ENCODE measurements at regions not wholly inside any gene's neighbourhood (a gene's known extent, or its start where the extent isn't known, plus 50 kb on each side); places are given as distances from the start of the nearest gene placed in this dataset.
"Not testable (repeated sequence)": the region's sequence is repeated elsewhere in the genome, so short reads cannot be mapped to it uniquely, and the experiment has no call there.

DNA sequence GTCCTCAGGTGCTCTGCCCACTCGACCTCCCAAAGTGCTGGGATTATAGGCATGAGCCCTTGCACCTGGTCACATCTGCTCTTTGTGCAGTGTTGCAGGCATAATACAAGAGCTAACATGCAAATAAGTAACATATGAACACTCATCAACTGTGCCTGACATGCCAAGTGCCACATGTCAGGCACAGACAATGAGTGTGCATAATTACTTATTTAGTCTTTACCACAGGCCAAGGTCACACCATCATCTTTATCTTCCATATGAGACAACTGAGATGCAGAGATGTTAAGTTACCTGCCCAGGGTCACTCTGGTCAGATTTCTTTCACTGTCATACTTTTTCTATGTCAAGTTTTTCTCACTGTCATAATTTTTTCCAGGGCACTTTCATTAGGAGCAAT, 126.1 kb downstream of the PPIAL4G start:
- DNase-seq (ENCODE audit: low spot score): no peak

DNA sequence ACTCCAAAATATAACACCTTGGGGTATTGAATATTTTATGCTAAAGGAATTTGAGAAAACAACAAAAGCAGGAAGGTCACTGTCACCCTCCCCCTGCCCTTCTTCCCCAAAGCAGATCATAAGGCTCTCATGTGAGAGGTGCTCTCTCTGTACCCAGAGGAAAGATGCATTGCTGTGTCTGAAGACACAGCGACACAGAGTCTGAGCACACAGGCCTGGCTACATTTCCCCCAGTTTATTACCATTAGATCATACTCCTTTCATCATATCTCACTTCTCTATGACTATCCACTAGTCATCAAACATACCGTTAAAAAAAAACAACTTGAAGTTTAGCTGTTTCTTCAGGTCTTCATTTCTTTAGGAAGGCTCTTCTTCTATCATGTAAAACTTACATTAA, 127.1 kb downstream of the PPIAL4G start:
- DNase-seq (ENCODE audit: low spot score): no peak

DNA sequence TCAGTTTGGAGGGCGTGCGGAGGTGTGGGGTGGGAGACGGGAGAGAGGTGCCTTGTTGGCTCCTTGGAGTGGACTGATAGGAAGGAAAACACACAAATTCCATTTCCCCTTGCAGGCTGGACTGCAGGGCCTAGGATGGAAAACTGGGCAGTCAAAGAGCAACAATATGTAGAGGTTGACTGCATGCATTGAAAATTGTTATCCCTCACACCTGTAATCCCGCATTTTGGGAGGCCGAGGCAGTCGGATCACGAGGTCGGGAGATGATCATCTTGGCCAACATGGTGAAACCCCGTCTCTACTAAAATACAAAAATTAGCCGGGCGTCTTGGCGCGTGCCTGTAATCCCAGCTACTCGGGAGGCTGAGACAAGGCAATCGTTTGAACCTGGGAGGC, 128.2 kb downstream of the PPIAL4G start:
- no peak for DNase-seq (ENCODE audit: low spot score)

DNA sequence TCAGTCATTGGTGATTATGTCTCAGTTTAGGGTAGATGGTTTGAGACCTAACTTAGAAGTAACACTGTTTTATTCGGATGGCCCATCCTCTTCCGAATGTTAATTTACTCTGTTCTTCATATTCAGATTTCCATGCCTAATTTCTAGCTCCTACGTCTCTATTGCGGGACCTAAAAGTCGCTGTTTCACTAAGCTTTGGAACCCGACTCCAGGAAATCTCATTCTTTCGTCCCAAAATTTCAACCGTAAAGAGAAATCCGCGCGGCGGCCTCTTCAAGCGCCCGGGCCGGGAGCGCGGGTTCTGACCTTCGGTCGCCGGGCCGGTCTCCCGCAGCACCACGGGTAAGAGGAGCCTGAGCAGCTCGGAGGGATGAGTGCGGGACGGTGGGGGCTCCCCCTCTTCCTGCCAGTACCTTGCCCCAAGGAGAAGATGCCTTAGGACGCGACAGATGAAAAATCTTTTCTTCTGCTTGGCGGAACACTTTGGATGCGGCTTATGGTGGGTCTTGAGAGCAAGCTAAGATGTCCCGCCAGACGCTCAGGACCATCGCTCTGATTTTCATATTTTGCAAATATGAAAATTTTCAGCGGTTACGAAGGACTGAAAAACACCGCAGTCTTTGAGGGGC, 128.7 kb downstream of the PPIAL4G start:
- no peak for DNase-seq (ENCODE audit: low spot score)

DNA sequence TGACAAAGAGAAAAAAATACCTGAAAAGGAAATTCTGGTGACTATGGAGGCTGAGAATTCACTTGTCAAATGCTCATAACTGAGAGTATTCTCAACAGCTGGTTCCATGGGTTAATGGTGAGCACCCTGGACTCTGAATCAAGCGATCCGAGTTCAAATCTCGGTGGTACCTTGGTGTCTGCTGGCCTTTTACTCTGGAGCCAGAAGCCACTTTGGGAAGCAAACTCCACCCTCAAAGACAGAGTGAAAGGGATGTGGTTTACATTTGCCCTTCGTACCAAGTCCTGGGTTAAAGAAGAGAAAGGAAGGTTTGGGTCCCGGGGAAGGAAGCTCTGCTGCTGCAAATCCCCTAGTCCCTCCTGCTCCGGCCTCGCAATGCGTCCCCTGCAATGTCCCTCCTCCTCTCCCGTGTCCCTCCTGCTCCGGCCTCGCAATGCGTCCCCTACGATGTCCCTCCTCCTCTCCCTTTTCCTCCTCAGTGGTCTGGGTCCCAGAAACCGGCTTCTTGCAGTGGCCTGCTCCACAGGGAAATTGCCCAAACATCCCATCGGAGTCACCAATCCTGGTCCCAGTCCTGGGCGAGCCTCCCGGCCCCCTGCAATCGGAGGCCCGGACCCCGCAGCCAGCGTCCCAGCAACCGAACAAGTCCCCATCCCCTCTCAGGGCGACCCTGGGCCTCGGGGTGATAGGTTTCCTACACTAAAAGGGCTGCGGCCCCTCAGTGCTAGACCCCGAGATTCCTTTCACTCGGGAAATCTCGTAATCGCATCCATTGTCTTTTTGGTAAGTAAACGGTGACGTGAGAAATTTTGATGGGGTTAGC, 129.4 kb downstream of the PPIAL4G start:
- DNase-seq (ENCODE audit: low spot score): no peak

DNA sequence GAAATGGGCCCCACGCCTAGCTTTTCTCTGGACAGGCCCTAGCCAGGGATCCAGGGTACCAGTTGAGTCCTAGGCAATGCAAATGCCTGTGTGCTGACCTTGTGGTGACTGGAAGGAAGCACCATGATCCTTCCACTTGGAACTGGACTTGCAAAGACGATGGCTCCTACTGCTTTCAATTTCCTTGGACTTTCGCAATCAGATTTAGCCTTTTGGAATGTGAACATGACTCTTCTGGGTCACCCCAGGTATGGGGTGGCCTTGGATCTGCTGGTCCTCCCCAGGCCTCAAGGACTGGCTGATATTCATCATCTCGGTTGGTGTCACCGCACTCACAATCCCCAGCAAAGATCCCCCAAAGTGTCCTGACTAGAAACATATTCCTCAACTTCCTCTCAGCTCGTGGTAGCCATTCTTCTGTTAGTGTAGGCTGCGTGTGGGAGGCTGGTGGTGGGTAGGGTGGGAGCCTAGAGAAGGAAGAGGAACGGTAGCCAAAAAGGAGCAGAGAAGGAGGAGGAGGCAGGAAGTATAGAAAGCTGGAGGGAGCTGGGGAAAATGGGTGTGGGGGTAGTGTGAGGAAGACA, 130.5 kb downstream of the PPIAL4G start:
- DNase-seq (ENCODE audit: low spot score): no peak

DNA sequence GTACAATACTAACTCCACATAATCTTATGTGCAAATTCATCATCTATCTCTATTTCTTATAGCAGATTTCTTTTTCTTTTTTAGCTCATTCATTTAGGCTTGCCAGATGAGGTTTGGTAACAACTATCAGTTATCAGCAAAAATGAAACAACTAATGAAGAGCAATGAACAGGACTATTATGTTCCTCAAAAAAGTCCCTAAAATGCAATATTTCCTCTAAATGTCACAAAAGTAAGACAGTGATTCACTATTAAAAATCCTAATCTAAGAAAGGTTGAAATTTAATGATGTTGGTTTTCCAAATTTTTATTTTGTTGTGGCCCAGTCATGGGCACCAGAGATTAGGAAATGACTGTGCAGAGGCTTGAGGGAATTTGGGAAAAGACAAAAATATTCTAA, 135.3 kb downstream of the PPIAL4G start:
- no peak for DNase-seq (ENCODE audit: low spot score)

DNA sequence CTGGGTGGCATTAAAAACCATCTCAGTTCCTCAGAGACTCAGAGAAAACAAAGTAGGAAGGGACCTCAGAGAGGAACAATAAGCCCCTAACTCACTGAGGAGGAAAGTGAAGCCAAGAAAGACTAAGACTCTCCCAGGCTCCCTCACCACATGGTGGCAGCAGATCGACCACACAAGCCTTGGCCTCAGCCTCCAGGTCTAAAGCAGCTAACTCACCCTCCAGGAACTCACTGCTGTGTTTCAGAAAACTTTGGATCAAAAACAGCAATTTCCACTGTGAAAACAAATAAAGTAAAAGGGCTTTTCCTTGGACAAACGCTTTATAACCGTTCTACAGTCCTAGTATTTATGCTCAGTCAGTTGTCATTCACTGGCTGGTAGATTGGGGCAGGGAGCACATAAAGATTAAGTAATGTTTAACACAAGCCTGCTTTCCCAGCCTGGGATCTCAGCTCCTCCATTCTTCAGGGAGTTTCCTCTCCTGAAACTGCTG, 137.4 kb downstream of the PPIAL4G start:
- not testable (repeated sequence) for DNase-seq (ENCODE audit: low spot score)

DNA sequence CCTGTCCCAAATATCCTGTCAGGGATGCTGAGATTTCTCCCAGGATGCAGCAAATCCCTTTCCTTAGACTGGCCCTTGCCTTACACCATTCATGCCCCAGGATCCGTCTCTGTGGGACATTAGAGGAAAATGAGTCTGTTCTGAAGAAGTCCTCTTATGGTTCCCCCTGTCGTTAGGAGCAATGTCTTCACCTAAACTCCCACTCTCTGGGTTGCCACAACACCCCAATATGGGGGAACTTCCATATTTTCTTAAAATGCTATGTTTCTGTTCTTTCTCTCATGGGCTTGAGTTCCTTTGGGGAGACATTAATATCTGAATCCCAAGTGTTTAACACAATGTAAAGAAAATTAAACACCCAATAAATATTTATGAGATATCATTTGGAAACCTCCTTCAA, 138.5 kb downstream of the PPIAL4G start:
- not testable (repeated sequence) for DNase-seq (ENCODE audit: low spot score)

DNA sequence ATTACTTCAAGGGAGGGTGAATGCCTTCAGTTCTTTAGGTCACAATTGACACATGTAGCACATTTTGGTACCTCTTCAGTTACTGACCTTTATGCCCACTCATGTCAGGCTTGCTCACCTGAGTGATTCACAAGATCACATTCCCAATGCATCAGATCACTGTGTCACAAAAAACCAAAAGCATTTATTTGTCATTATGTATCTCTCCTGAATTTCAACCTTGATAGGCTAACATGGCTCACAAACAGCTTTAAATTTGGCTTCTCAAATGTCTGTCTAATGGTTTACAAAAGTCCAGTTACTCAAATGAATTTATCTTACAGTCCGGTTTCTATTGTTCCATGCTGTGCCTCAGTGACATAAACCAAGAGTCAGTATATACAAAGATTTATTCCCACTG, 141.4 kb downstream of the PPIAL4G start:
- DNase-seq (ENCODE audit: low spot score): not testable (repeated sequence)

DNA sequence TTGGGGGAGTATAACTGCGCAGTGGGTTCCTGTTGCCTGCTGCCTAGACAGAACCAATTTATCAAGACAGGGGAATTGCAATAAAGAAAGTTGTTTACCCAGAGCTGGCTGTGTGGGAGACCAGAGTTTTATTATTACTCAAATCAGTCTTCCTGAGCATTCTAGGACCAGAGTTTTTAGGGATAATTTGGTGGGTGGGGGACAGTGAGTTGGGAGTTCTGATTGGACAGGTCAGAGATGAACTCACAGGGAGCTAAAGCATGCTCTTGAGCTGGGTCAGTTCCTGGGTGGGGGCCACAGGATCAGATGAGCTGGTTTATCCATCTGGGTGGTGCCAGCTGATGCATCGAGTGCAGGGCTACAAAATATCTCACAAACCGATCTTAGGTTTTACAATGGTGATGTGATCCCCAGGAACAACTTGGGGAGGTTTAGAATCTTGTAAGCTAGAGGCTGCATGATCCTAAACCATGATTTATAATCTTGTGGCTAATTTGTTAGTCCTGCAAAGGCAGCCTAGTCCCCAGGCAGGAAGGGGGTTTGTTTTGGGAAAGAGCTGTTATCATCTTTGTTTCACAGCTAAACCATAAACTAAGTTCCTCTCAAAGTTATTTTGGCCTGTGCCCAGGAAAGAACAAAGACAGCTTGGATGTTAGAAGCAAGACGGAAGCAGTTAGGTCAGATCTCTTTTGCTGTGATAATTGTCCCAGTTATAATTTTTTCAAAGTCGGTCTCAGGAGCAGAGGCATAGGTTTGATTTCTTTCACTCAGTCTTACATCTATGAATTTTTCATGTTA, 146.8 kb downstream of the PPIAL4G start:
- DNase-seq (ENCODE audit: low spot score): not testable (repeated sequence)

DNA sequence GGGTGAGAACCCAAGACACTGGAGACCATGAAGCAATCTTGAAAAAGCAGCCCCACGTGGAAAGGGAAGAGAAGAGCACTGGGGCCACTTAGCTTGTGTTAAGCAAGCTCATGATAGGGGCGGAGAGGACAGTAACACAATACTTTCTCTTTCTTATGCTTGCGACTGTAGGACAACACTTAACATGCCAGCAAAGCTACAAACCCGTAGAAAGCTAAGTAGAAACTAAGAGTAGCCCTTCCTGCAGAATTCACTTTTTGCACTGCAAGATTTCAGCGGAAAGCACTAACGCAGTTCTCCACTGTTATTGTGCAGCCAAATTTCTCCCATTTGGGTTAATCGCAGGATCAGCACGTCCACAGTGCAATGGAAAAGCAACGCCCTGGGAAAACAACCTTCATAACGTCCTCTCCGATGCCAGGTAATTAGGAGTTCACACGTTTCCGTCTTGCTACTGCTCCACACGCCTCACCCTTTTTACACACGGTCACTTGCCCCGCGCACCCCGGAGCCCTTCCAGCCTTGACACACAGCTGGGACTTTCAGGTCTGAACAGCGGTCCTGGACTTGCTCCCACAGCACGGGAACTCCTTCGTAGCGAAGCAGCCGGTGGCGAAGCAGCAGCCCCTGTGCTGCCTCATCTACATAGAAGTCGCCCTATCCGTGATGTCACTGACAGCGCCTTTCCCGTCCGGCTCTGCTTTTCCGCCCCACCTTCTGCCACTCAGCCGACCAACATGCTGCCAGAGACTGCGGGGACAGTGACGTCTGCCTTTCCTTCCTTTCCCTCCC, 148.6 kb downstream of the PPIAL4G start:
- peak; percentile 64 for DNase-seq (ENCODE audit: low spot score)

DNA sequence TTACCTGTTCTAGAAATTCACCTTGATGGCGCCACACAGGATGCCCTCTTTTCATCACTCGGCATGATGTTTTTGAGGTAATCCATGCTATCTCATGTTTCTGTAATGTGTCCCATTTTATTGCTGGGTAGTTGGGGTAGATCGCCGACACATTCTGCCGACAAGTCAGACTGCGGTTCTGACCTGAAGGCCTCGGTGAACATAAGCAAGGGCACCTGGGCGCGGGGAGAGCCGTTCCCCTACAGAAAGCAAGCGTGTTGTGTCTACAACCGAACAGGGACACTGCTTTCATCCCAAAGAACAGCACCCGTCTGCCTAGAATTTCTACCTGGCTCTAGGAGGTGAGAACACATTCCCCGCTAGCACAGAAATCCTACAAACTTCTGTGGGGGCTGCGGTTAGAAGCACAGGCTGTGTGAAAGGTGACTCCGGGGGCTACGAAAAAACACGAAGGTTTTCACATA, 149.2 kb downstream of the PPIAL4G start:
- no peak for DNase-seq (ENCODE audit: low spot score)

DNA sequence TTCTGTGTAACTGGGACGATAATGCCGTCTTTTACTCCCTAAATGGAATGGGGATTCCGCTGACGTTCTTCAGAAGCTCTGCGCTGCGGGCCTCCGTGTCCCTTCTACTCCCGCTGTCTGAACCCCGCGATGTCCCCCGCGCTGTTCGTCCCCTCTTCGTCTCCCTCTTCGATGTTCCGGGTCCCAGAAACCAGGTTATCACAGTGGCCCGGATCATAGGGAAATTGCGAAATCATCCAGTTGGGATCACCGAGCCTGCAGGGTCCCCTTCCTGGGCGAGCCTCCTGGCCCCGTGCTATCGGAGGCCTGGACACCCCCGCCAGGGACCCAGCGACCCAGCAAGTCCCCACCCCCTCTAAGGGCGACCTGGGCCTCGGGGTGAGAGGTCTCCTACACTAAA, 154.2 kb downstream of the PPIAL4G start:
- DNase-seq (ENCODE audit: low spot score): no peak

DNA sequence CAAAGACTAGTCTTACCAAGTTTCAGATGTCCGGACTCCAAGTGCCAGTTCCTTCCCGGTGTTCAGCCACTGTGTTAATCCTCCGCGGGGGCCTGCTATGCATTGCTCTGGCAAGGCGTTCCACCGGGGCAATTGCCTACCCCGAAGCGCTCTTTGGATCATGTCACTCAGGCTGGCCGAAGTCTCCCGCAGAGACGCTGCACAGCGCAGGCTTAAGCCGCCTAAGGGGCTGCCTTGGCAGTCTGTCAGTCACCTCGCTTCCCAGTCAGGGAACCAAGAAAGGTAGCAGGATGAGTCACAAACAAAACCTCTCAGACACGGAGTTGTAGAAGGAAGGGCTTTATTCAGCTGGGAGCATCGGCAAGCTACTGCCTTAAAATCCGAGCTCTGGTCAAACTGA, 158.1 kb downstream of the PPIAL4G start:
- DNase-seq (ENCODE audit: low spot score): not testable (repeated sequence)

DNA sequence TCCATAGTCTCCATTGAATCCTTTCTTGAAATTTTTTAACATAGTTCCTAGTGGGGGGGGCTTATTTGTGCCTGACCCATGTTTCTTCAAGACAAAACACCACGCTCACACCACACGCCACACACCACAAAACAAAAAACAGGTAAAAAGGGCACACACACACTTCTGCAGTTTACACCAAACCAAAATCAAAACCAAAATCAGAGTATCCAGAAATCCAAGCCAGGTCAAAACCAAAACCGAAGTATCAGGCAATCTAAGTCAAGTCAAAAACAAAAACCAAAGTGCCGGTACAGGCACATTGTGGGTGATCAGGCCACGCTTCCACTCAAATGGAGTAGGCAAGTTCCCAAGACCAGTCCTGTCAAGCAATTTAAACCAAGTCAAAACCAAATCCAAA, 158.6 kb downstream of the PPIAL4G start:
- not testable (repeated sequence) for DNase-seq (ENCODE audit: low spot score)

DNA sequence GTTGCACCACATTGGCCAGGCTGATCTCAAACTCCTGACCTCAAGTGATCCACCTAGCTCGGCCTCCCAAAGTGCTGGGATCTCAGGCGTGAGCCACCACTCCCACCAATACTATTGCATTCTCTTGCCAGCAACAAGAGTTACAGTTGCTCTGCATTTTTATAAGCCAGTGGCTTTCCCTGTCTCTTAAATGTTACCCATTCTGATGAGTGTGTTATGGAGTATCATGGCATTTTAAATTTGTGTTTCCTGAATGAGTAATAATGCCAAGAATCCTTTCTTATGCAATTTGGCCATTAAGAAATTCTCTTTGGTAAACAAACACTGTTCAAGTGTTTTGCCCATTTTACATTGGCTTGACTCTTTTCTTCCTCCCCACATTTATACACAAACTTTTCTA, 163.0 kb downstream of the PPIAL4G start:
- DNase-seq (ENCODE audit: low spot score): not testable (repeated sequence)

DNA sequence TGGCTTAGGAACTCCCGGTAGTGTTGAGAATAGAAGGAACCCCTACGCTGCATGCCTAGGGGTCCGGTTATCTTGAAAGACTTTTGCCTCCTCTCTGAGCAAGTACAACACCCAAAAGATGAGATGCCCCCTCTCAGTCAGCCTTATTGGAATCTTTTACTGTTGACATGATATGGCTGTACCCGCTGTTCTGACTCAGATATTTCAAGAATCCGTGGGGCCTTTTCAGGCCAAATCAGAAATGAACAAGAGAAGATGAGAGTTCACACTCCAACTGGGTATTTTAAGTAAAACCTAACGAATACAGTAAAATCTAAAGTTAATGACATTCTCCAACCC, 164.2 kb downstream of the PPIAL4G start:
- no peak for DNase-seq (ENCODE audit: low spot score)

DNA sequence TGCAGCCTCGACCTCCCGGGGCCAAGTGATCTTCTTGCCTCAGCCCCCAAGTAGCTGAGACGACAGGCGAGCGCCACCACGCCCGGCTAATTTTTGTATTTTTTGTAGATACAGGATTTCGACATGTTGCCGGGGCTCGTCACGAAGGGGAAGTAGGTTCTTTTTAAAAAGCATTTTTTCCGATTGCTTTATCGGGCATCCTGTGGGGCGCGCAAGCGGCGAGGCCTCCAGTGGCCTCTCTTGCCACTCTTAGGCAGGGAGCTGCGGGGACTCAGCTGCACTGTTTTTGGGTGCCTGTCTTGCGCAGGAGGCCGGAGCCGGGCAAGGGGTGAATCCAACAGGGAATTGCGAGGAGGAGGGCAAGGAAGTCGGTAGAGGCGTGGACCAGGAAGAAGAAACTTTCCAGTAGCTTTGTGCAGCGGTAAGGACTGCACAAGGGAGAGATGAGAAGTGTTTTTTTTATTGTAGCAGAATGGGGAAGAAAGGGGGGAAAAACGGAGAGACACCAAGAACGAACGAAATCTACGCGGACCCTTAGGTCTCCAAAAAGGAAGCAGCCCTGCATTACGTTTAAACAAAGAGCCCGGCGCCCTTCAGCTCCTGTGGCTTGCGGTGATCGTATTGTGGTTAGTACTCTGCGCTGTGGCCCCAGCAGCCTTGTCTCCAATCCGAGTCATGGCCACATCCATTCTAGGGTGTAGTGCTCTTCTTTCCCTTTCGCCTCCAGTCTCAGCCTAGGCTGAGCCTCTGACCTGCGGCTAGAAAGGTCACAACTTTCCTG, 164.8 kb downstream of the PPIAL4G start:
- DNase-seq (ENCODE audit: low spot score): no peak

DNA sequence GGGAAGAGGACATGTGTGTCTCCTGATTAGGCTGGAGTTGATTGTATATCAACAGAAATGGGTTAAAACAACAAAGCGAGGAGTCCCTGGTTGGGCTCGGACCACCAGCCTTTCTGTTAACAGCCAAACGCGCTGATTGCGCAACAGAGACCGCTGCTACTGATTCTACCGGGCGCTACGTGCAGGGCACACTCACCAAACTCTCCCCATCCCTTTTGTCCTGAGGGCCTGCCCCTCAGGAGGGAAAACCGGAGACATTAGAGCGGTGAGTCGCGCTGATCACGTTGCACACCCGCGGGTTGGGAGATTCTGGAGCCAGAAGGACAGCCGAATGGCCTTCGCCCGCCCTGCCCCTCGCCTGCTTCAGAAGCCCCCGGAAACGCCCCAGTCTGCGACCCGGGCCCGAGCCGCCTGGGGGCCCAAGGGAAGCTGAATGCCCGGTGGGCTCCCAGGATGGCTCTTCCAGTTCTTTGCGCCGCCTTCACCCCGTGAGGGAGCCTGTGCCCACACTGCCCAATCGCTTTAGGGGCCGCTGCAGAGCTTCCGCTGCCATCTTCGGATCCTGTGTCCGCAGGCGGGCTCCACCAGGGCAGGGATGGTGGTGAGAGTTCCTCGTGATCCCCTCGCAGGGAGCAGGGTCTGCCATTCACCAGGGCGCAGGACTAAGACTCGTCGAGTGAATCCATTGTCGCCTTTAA, 165.4 kb upstream of the NBPF11 start:
- no peak for DNase-seq (ENCODE audit: low spot score)
